Endodermal cell (in vitro differentiated cells): ENCODE measurements at regions not wholly inside any gene's neighbourhood (a gene's known extent, or its start where the extent isn't known, plus 50 kb on each side); places are given as distances from the start of the nearest gene placed in this dataset.

Experiments used
- DNase-seq: peaks from one replicate; pipeline ENCODE4 v3.0.0-alpha.2; 2017
- H3K27ac ChIP-seq: 2 replicates; pipeline ENCODE4 v1.5.1; 2013; ENCODE audit warnings: mild to moderate bottlenecking, low read depth, low read length, moderate library complexity
- H3K27me3 ChIP-seq: 2 replicates; pipeline ENCODE4 v1.6.1; 2013; ENCODE audit warnings: mild to moderate bottlenecking, low read length, moderate library complexity; ENCODE audit not compliant: insufficient read depth, control insufficient read depth, poor library complexity, severe bottlenecking
- H3K36me3 ChIP-seq: 2 replicates; pipeline ENCODE4 v1.7.0; 2013; ENCODE audit warnings: mild to moderate bottlenecking, low read length, moderate library complexity; ENCODE audit not compliant: control insufficient read depth, insufficient read depth
- H3K4me1 ChIP-seq: one replicate; pipeline ENCODE4 v1.7.0; 2013; ENCODE audit warnings: low read length; ENCODE audit not compliant: control insufficient read depth, insufficient read depth
- H3K4me3 ChIP-seq: 2 replicates; pipeline ENCODE4 v1.5.1; 2013; ENCODE audit warnings: mild to moderate bottlenecking, low read length, moderate library complexity
- H3K9ac ChIP-seq: 2 replicates; pipeline ENCODE4 v1.6.1; 2013; ENCODE audit warnings: mild to moderate bottlenecking, low read length, moderate library complexity; ENCODE audit not compliant: poor library complexity, severe bottlenecking; ENCODE audit errors: extremely low read depth
- H3K9me3 ChIP-seq: 2 replicates; pipeline ENCODE4 v1.6.1; 2013; ENCODE audit warnings: mild to moderate bottlenecking, low read length, moderate library complexity; ENCODE audit not compliant: control insufficient read depth
- H3K27ac Mint-ChIP-seq: 2 replicates; pipeline ENCODE4 v1.8.0; 2020; ENCODE audit warnings: mixed read lengths
- H3K27me3 Mint-ChIP-seq: 2 replicates; pipeline ENCODE4 v1.8.0; 2021; ENCODE audit warnings: mild to moderate bottlenecking, mixed read lengths; ENCODE audit not compliant: insufficient read depth
- H3K36me3 Mint-ChIP-seq: 2 replicates; pipeline ENCODE4 v1.8.0; 2020; ENCODE audit warnings: low read depth, mixed read lengths
- H3K4me1 Mint-ChIP-seq: 2 replicates; pipeline ENCODE4 v1.8.0; 2020; ENCODE audit warnings: mixed read lengths
- H3K4me3 Mint-ChIP-seq: 2 replicates; pipeline ENCODE4 v1.8.0; 2020; ENCODE audit warnings: mild to moderate bottlenecking, moderate library complexity, mixed read lengths
- H3K9me3 Mint-ChIP-seq: 2 replicates; pipeline ENCODE4 v1.8.0; 2020; ENCODE audit warnings: mild to moderate bottlenecking, mixed read lengths
- CTCF ChIP-seq: fragments of 200-600 bp; sonication (generic); conservative IDR thresholded peaks from 2 replicates; pipeline ENCODE4 v1.5.0; 2021; ENCODE audit warnings: antibody characterized with exemption, mild to moderate bottlenecking
- WGBS, 2 experiments: methylation state at CpG; one replicate each; pipeline versions ENCODE4 v1.1.5 to v1.1.7; 2013; ENCODE audit warnings: missing lambda C conversion rate in 2 of 2, mixed read lengths in 1 of 2; ENCODE audit not compliant: insufficient coverage in 1 of 2, insufficient read length in 1 of 2; 5-methylcytosine and 5-hydroxymethylcytosine counted together

- H3K36me3 ChIP-seq: no peaks in the 10 kb centered on the region
- H3K4me1 ChIP-seq: no peaks in the 10 kb centered on the region
- H3K27ac ChIP-seq: no peak overlapping the region
- H3K27me3 Mint-ChIP-seq: no peaks in the 10 kb centered on the region
- no peak overlapping the region for H3K4me3 ChIP-seq
- no peak overlapping the region for H3K4me3 Mint-ChIP-seq
- H3K9me3 ChIP-seq: peaks cover 9% of the 10 kb centered on the region
- no peak overlapping the region for H3K9ac ChIP-seq
- peak; percentile 47 for DNase-seq
- H3K4me1 Mint-ChIP-seq: peaks cover 8% of the 10 kb centered on the region
- H3K27ac Mint-ChIP-seq: no peak overlapping the region
- peak; percentile 53 for TF ChIP-seq CTCF
- H3K9me3 Mint-ChIP-seq: peaks cover 10% of the 10 kb centered on the region
- peaks cover 3% of the 10 kb centered on the region for H3K36me3 Mint-ChIP-seq
- H3K27me3 ChIP-seq: no peaks in the 10 kb centered on the region
These were observed 263.8 kb upstream of the PABPC4L start for GRCh38 chr4:134465417-134465816.

GRCh38 chr4:134463771-134464170 is 262.2 kb upstream of the PABPC4L start:
- Mint-ChIP-seq H3K9me3 (peaks cover 25% of the 10 kb centered on the region), H3K36me3 (peaks cover 11% of the 10 kb centered on the region), H3K27ac (no peak overlapping the region), H3K4me1 (peaks cover 6% of the 10 kb centered on the region), H3K4me3 (no peak overlapping the region), H3K27me3 (no peaks in the 10 kb centered on the region)
- Histone ChIP-seq H3K27me3 (no peaks in the 10 kb centered on the region), H3K27ac (no peak overlapping the region), H3K9me3 (peaks cover 24% of the 10 kb centered on the region), H3K4me3 (no peak overlapping the region), H3K4me1 (no peaks in the 10 kb centered on the region), H3K36me3 (no peaks in the 10 kb centered on the region), H3K9ac (no peak overlapping the region)
- DNase-seq: no peak
- 93 to 95% methylated on average over 4 to 5 of the region's 5 CpGs for WGBS, 2 experiments
- TF ChIP-seq CTCF: no peak

GRCh38 chr4:134426821-134427220 is 225.2 kb upstream of the PABPC4L start:
- Histone ChIP-seq H3K4me1 (no peaks in the 10 kb centered on the region), H3K9me3 (no peaks in the 10 kb centered on the region), H3K36me3 (no peaks in the 10 kb centered on the region), H3K4me3 (no peak overlapping the region), H3K27ac (no peak overlapping the region), H3K27me3 (no peaks in the 10 kb centered on the region), H3K9ac (no peak overlapping the region)
- no peaks in the 10 kb centered on the region for H3K36me3 Mint-ChIP-seq
- H3K27me3 Mint-ChIP-seq: no peaks in the 10 kb centered on the region
- TF ChIP-seq CTCF: no peak
- H3K4me3 Mint-ChIP-seq: no peak overlapping the region
- H3K4me1 Mint-ChIP-seq: no peaks in the 10 kb centered on the region
- WGBS, 2 experiments: 92% methylated on average over 1 of the region's 1 CpG; no CpG with 5 or more reads in 1 of the 2 experiments
- no peak overlapping the region for H3K27ac Mint-ChIP-seq
- no peak for DNase-seq
- H3K9me3 Mint-ChIP-seq: no peaks in the 10 kb centered on the region
